HG02678 (cell line): ENCODE measurements at regions not wholly inside any gene's neighbourhood (a gene's known extent, or its start where the extent isn't known, plus 50 kb on each side); places are given as distances from the start of the nearest gene placed in this dataset.
"Not testable (repeated sequence)": the region's sequence is repeated elsewhere in the genome, so short reads cannot be mapped to it uniquely, and the experiment has no call there.

Experiments
- ATAC-seq: cut with Tn5 transposase; IDR thresholded peaks from one replicate; pipeline ENCODE4 v1.9.1; 2021; ENCODE audit warnings: mild to moderate bottlenecking, moderate library complexity; ENCODE audit not compliant: unreplicated experiment

DNA sequence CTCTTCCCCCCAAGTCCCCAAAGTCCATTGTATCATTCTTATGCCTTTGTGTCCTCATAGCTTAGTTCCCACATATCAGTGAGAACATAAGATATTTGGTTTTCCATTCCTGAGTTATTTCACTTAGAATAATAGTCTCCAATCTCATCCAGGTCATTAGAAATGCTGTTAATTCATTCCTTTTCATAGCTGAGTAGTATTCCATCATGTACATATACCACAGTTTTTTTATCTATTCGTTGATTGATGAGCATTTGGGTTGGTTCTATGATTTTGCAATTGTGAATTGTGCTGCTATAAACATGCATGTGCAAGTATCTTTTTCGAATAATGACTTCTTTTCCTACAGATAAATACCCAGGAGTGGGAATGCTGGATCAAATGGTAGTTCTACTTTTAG lies 359.6 kb downstream of the ADAMTS20 start:
- not testable (repeated sequence) for ATAC-seq

DNA sequence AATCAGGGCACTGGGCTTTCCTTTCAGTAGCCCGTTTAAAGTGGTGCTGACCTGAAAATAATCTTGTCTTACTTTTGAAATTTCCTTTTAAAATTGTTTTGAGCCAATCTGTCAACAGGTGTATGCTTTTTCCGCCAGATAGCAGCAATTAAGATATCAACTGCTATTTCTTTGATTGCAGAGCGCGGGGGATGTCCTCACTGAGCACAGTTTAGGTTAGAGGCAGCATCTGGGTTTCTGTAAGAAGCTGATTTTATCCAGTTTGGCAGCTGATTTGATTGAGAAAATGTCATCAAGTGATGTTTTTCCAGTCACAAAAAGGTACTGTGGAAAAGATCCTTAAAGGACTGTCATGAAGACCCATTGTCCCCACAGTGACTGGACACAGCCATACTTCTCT lies 371.8 kb downstream of the ADAMTS20 start:
- no peak for ATAC-seq

DNA sequence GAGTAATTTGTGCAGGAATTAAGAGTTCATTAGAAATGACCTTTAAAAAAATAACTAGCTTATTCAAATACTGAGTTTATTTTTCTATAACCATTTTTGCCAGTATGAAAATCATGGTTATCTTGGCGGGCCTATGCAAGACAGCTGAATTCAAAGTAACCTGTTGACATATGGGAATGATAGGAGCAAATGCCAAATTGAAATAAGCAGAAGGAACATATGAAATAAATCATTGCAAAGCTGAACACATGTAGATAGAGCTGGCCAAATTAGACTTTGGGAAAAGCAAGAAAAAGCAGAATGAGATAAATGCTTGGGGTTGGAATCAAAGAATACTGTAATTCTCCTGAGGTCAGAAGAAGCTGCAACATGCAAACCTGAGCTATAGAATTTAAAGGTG lies 372.5 kb downstream of the ADAMTS20 start:
- ATAC-seq, result no peak

DNA sequence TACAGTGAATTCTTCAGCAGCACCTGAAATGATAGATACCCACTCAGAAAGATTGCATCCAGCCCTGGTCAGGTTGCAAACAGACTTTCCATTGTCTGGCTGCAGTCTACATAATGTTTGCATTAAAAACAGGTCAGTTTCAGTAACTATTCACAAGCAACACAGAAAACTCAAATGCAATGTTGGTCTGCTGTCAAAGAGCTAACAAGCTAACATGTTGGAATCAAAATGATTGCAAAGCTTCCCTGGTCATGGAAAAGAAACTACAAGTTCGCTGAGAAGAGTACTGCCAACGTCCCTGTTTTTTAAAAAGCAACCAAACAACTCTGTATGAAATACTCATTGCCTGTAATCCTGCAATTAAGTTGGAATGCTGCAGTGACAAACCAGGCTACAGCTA lies 374.7 kb downstream of the ADAMTS20 start:
- no peak for ATAC-seq

- no peak for ATAC-seq
These were observed 382.8 kb downstream of the ADAMTS20 start for GRCh38 chr12:43169115-43169681.

GRCh38 chr12:43167691-43168090 lies 384.3 kb downstream of the ADAMTS20 start:
- ATAC-seq, result no peak

DNA sequence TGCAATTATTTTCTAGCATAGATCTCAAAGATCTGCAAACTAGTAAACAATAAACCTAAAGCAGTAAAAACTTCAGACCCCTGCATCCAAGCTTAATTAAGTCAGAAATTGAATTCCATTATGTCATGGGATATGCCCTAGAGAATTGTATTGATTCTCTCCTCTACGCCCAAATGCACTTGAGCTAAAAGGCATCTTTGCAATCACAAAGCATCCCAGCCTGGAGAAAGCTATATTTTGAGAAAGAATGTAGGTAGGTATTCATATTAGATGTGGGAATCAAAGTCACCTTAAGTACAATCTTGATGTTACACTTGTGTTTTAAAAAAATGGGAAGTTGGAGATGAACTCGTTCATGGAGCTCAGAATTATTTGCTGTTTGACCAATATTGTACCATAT lies 386.7 kb downstream of the ADAMTS20 start:
- ATAC-seq, result no peak

DNA sequence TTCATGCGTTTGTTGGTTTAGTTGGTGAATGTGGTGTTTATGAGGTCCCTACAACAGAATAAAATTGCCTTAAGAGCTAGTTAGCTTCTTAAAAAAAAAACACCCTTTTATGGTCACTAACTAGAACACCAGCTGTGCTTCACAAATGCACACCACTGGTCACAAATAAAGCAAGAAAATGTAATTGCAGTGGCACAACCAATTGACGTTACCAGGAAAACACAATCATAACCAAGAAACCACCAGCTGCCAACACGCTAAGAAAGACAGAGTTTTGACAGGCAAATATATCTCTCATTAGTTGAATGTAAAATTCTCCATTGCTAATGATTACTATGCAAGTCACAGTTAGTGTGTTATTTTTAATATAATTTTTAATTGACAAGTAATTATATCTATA lies 389.9 kb downstream of the ADAMTS20 start:
- ATAC-seq, result no peak

DNA sequence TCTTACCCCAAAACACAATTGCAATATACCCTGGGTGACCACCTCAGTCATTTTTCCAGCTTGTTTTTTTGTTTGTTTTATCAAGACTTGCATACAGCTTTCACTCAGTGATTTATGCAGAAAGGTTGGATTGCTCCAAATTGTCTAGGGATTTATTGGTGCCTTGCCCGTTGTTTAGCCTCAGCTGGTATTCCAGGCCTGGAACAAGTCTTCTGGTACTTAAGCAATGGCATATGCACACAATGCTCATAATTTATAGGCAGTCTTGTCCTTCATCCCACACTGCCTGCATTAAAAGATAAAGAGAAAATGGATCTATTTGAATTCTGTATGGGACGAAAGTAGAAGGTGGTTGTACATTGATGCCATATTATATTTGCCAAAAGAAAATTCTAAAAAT lies 392.5 kb downstream of the ADAMTS20 start:
- no peak for ATAC-seq

- ATAC-seq, result no peak
These were observed 393.9 kb downstream of the ADAMTS20 start for GRCh38 chr12:43158126-43158525.

DNA sequence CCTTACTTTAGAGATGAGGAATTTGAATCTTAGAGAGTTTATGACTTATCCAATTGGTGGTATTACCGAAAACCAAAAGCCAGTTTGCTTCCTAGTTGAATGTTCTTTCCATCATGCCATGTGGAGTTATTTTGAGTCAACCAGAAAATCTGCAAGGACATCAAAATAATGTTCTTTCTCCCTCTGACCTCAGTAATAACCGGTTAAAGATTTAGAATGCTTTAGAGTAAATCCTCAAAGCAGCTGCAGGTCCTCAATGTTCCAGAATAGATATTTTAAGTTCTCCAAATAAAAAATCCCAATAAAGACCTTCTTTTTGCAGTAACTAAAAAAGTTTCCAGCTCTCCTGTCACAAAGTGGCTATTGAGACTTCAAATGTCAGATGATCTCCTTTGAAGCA lies 396.6 kb downstream of the ADAMTS20 start:
- ATAC-seq, result no peak

DNA sequence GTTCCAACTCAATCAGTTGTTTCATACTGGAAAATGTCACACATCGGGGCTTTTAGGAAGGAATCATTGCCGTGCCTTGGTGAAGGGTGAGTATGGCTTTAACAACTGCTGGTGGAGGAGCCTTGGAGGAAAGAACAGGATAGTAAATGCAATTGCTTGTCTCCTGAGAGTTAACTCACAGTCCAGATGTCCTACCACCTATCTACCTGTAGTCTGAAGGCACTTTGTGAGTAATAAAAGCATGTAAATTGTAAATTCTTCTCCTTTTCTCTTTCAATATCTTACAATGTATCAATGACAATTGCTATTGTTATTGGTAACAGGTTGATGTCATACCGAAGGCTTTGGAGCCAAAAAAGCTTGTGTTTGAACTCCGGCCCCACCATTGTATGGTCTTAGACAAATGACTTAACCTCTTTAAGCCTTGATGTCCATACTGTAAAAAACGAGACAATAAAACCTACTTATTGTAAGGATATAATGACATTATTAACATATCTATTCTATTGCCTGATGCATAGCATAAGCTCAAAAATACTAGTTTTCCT lies 397.4 kb downstream of the ADAMTS20 start:
- ATAC-seq, result no peak

DNA sequence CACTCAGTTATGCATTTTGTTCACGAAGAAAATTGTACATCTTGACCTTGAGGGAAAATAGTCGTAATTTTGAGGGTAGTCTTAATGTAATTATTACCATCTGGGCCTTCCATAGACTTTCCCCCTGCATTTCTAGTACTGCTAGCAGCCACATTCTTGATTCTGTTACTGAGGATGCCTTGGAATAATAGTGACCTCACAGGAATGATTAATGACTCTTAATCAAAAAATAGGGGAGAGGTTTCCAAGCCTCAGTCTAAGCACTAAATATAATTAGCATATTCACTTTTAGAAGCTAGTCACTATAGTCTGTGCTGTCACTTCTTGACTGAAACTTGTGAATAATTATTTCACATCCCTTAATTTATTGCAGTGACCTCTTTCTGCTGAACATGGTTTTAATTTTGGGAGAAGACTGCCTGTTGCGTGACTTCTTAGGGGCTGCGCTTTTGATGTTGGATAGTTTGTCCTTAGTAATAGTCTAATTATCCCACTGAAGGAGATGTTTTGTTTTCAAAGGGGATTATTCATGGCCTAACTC lies 400.5 kb downstream of the ADAMTS20 start:
- no peak for ATAC-seq

- no peak for ATAC-seq
These were observed 403.3 kb downstream of the ADAMTS20 start for GRCh38 chr12:43148691-43149090.

GRCh38 chr12:43147878-43148277 lies 404.1 kb downstream of the ADAMTS20 start:
- no peak for ATAC-seq

- no peak for ATAC-seq
These were observed 406.5 kb downstream of the ADAMTS20 start for GRCh38 chr12:43145481-43145880.

GRCh38 chr12:43143278-43143677 lies 408.7 kb downstream of the ADAMTS20 start:
- ATAC-seq, result peak; percentile 42

- no peak for ATAC-seq
These were observed 419.7 kb downstream of the ADAMTS20 start for GRCh38 chr12:43132291-43132690.

GRCh38 chr12:43131301-43131700 lies 420.7 kb downstream of the ADAMTS20 start:
- ATAC-seq, result no peak

DNA sequence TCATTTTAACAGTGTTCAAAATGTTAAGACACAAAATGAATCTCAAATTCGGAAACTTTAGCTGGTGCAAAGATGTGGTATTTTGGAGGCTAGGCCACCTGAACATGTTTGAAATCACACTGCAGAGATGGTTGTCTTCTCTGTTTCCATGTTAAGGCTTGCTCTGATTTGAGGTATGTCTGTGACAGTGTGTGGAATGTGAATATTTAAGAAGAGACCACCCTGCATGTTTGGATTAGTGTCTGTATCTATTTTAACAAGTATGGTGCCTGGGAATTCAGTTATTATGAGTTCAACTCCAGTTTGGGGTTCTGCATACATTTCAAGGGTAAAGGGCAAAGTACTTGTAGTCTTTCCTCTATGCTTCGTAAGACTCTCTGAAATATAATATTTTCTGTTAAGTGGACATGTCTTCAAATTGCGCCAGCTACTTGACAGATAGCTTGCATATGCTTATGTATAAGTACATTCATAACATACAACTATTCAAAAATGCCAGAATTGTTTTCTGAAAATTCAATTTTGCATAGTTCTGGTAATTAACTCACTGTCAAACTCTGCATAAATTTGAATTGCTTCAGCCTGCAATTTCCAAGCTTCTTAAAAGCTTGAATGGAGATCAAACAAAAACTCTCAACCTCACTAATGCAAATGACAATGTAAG lies 424.0 kb downstream of the ADAMTS20 start:
- ATAC-seq, result no peak

- no peak for ATAC-seq
These were observed 425.2 kb downstream of the ADAMTS20 start for GRCh38 chr12:43126652-43127375.

- no peak for ATAC-seq
These were observed 428.5 kb downstream of the ADAMTS20 start for GRCh38 chr12:43123461-43123860.
